GM12878 (cell line): ENCODE measurements at regions not wholly inside any gene's neighbourhood (a gene's known extent, or its start where the extent isn't known, plus 50 kb on each side); places are given as distances from the start of the nearest gene placed in this dataset.

ENCODE experiments used
- ATAC-seq: fragments of 200-7000 bp; cut with Tn5 transposase; 3 replicates; pipeline ENCODE4 v1.9.1; 2020; ENCODE audit warnings: mild to moderate bottlenecking, moderate library complexity
- BruUV-seq: library from RNA; stranded (reverse); fragments of 400-500 nt; replicated peaks from 2 replicates; lab custom pipeline; 2021; lab: Mats Ljungman, UMichigan
- CTCF ChIA-PET: fragments of 300-600 bp; sonication (Branson Sonifier 250); formaldehyde crosslinking; extraction: SDS; loops from one replicate; lab custom pipeline; 2021; ENCODE audit warnings: inconsistent platforms; lab: Yijun Ruan, JAX
- POLR2A ChIA-PET: fragments of 350-600 bp; formaldehyde crosslinking; extraction: SDS; loops from one replicate; lab custom pipeline; 2021; ENCODE audit warnings: inconsistent platforms; lab: Charles Lee
- RAD21 ChIA-PET: fragments of 300-600 bp; sonication (Branson Sonifier 250); formaldehyde crosslinking; loops from one replicate; lab custom pipeline; 2023; ENCODE audit warnings: antibody characterized with exemption; ENCODE audit not compliant: unreplicated experiment; lab: Charles Lee
- SMC1A ChIA-PET: fragments of 300-600 bp; sonication (Branson Sonifier 250); formaldehyde crosslinking; loops from one replicate; lab custom pipeline; 2023; ENCODE audit not compliant: unreplicated experiment, uncharacterized antibody; lab: Charles Lee
- DNase-seq: peaks from one replicate; pipeline ENCODE4 v3.0.0-alpha.2; 2011; ENCODE audit warnings: low read depth, low spot score
- FAIRE-seq: peaks from 3 replicates; lab custom pipeline; 2011; peaks lifted over from hg19 to GRCh38; lab: Jason Lieb, UNC
- H2AFZ ChIP-seq: 2 replicates; pipeline ENCODE4 v1.6.0; 2011; ENCODE audit warnings: low read depth, low read length, control low read depth; ENCODE audit not compliant: control insufficient read depth
- H3K27ac ChIP-seq: 2 replicates; pipeline ENCODE4 v1.5.1; 2011; ENCODE audit warnings: control low read depth; ENCODE audit not compliant: control insufficient read depth, insufficient read depth
- H3K27me3 ChIP-seq, 2 experiments: replicated peaks in 1 of 2; 2 replicates each; pipeline versions ENCODE4 v1.6.0 to v1.6.1; 2011; ENCODE audit warnings: low read length in 1 of 2; ENCODE audit not compliant: control insufficient read depth in 2 of 2, insufficient read depth in 2 of 2
- H3K36me3 ChIP-seq, 2 experiments: 2 replicates each; pipeline ENCODE4 v1.5.1; 2011; ENCODE audit warnings: low read length in 1 of 2; ENCODE audit not compliant: control insufficient read depth in 2 of 2, insufficient read depth in 2 of 2
- H3K4me1 ChIP-seq: 2 replicates; pipeline ENCODE4 v1.6.1; 2011; ENCODE audit warnings: mild to moderate bottlenecking, low read length, moderate library complexity, mixed read lengths; ENCODE audit not compliant: control insufficient read depth, insufficient read depth
- H3K4me2 ChIP-seq: 2 replicates; pipeline ENCODE4 v1.6.0; 2011; ENCODE audit warnings: control low read depth; ENCODE audit not compliant: control insufficient read depth, insufficient read depth
- H3K4me3 ChIP-seq: fragments of 200-600 bp; sonication (generic); 2 replicates; pipeline ENCODE4 v1.5.1; 2016
- H3K79me2 ChIP-seq: 2 replicates; pipeline ENCODE4 v1.6.0; 2011; ENCODE audit warnings: low read length; ENCODE audit not compliant: control insufficient read depth, insufficient read depth
- H3K9ac ChIP-seq: 2 replicates; pipeline ENCODE4 v1.8.0; 2011; ENCODE audit warnings: low read length, control low read depth, mixed read lengths; ENCODE audit not compliant: control insufficient read depth, insufficient read depth
- H3K9me3 ChIP-seq: replicated peaks from 3 replicates; pipeline ENCODE4 v1.5.1; 2011; ENCODE audit warnings: mild to moderate bottlenecking, low read length; ENCODE audit not compliant: control insufficient read depth, insufficient read depth
- H4K20me1 ChIP-seq: 2 replicates; pipeline ENCODE4 v1.6.0; 2011; ENCODE audit not compliant: control insufficient read depth, insufficient read depth
- CBX5 ChIP-seq: sonication (generic); IDR thresholded peaks from 2 replicates; pipeline ENCODE4 v1.6.1; 2016; ENCODE audit warnings: low read depth, moderate library complexity, mild to moderate bottlenecking, inconsistent platforms
- MTA3 ChIP-seq: IDR thresholded peaks from 2 replicates; pipeline ENCODE4 v1.6.1; 2012; ENCODE audit warnings: low read length, inconsistent platforms, borderline replicate concordance
- POLR2AphosphoS2 ChIP-seq: IDR thresholded peaks from 2 replicates; pipeline ENCODE4 v1.6.1; 2011; ENCODE audit warnings: low read depth, mild to moderate bottlenecking, low read length, improper control_type of control experiment, moderate library complexity
- ZSCAN29 ChIP-seq: fragments of 450-650 bp; IDR thresholded peaks from 2 replicates; pipeline ENCODE4 v1.6.1; 2017; ENCODE audit warnings: mild to moderate bottlenecking, moderate library complexity
- WGBS: methylation state at CpG from one replicate; pipeline ENCODE4 v1.1.6; 2016; ENCODE audit warnings: low lambda C conversion rate; ENCODE audit not compliant: insufficient replicate concordance, insufficient coverage; ENCODE audit errors: missing lambda C conversion rate; 5-methylcytosine and 5-hydroxymethylcytosine counted together
- in situ Hi-C: fragments of 300-500 bp; cut with MboI; formaldehyde crosslinking; loops from 9 replicates; pipeline ENCODE4 v1.14.3; 2018; ENCODE audit warnings: mixed read lengths
- intact Hi-C: fragments of 100-400 bp; cut with micrococcal nuclease; formaldehyde crosslinking; loops from one replicate; pipeline ENCODE4 v1.14.2; 2022; ENCODE audit not compliant: unreplicated experiment

DNA sequence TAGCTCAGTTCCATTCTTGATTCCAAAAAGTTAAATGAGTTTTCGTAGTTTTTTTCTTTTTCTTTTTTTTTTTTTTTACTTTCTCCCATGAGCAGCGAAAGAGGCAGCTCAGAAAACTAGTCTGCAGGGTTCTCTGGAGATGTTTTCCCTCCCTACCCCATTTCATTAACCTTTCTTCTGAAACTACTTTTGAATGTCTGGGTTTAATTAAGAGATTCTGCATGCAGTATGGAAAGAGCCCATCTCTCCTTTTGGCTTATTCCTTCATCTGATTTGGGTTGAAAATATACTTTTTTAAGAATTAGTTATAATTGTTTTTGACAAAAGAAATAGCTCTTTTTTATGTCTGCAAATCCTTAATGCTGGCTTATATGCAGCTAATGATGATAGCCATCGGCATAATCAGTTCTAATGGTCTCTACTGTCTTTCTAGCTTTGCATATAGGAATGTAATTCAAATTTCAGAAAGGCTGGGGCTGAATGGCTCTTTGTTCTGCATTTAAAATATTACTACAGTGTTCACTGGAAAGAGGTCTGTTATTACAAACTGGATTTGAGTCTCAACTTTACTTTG is 265.3 kb downstream of the FAT3 start:
- H3K79me2 ChIP-seq = no peaks in the 10 kb centered on the region
- BruUV-seq = no TSS peak
- no peak overlapping the region for H3K27ac ChIP-seq
- DNase-seq (no peak), ATAC-seq (no peak), FAIRE-seq (no peak)
- 2% methylated on average over 2 of the region's 3 CpGs for WGBS
- ChIA-PET CTCF (interaction anchor here (0.6 kb wide), 1 partner anchor 143 kb away, joined by 3 read pairs; no protein-coding TSS in a partner anchor), RAD21 (no interaction called here), SMC1A (interaction anchor here (0.6 kb wide), 1 partner anchor 32 kb away, joined by 3 read pairs; no protein-coding TSS in a partner anchor), POLR2A (interaction anchor here (0.7 kb wide), 1 partner anchor 192 kb away, joined by 4 read pairs; no protein-coding TSS in a partner anchor)
- in situ Hi-C loops (no loop called here), intact Hi-C loops (no loop called here)
- no peaks in the 10 kb centered on the region for H3K4me1 ChIP-seq
- H3K4me3 ChIP-seq = no peak overlapping the region
- no peak for TF ChIP-seq ZSCAN29
- H3K4me2 ChIP-seq = no peak overlapping the region
- no peak overlapping the region for H3K9ac ChIP-seq
- H3K36me3 ChIP-seq = no peaks in the 10 kb centered on the region
- H3K27me3 ChIP-seq = no peaks in the 10 kb centered on the region
- no peaks in the 10 kb centered on the region for H3K9me3 ChIP-seq
- no peak overlapping the region for H2AFZ ChIP-seq
- no peaks in the 10 kb centered on the region for H4K20me1 ChIP-seq

DNA sequence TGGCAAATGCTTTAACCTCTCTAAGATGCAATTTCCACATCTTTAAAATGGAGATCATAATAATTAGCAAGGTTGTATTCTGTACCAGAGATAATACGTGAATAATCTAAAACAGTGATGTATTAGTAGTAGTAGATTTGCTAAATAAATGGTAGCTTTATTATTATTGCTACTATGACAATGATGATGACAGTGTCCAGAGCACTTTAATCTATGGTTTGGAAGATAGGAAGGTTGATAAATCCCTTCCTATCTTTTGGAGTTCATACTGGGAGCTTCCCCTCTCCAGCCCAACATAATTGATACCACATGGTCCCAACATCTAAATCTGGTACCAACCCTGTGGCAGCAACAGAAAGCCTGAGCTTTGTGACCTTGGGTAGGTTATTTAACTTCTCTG is 267.8 kb downstream of the FAT3 start:
- Histone ChIP-seq H3K9me3 (no peaks in the 10 kb centered on the region), H3K9ac (no peak overlapping the region), H3K27ac (no peak overlapping the region), H3K27me3 (no peaks in the 10 kb centered on the region; a peak in 1 of 4 replicates), H3K79me2 (no peaks in the 10 kb centered on the region), H4K20me1 (no peaks in the 10 kb centered on the region)
- in situ Hi-C loops = no loop called here
- DNase-seq = no peak
- 0% methylated on average over 1 of the region's 1 CpG for WGBS
- CTCF ChIA-PET = no interaction called here
- RAD21 ChIA-PET = no interaction called here
- SMC1A ChIA-PET = no interaction called here
- TF ChIP-seq CBX5 (no peak), MTA3 (no peak), POLR2AphosphoS2 (no peak)
- TF ChIP-seq, all 136 proteins: peak for 0
- POLR2A ChIA-PET = no interaction called here
- no peak overlapping the region for H3K4me3 ChIP-seq
- no TSS peak for BruUV-seq
- intact Hi-C loops = no loop called here
- H3K36me3 ChIP-seq = no peaks in the 10 kb centered on the region
- no peak overlapping the region for H3K4me2 ChIP-seq
- H3K4me1 ChIP-seq = no peaks in the 10 kb centered on the region
- FAIRE-seq (no peak), ATAC-seq (no peak)
- H2AFZ ChIP-seq = no peak overlapping the region
